ENCODE measurements at regions not wholly inside any gene's neighbourhood (a gene's known extent, or its start where the extent isn't known, plus 50 kb on each side); places are given as distances from the start of the nearest gene placed in this dataset.

- TF ChIP-seq CTCF (IDR thresholded peaks at IDR 0.05; ENCODE audit: borderline replicate concordance, extremely low read depth, insufficient read depth), result no peak
- Histone ChIP-seq H3K9ac (ENCODE audit: low read length in 3 of 3) (no peak overlapping the region), H3K27me3 (ENCODE audit: control insufficient read depth, insufficient read depth, low read length) (no peaks in the 10 kb centered on the region), H3K4me3 (ENCODE audit: low read length in 3 of 3) (no peak overlapping the region), H3K9me3 (ENCODE audit: control insufficient read depth in 2 of 3, insufficient read depth in 1 of 3, low read length in 3 of 3) (no peaks in the 10 kb centered on the region), H3K4me1 (ENCODE audit: control insufficient read depth in 2 of 3, insufficient read depth in 2 of 3, low read depth in 1 of 3, low read length in 3 of 3) (no peaks in the 10 kb centered on the region), H3K27ac (ENCODE audit: low read depth in 2 of 2, low read length in 2 of 2) (no peak overlapping the region), H3K36me3 (ENCODE audit: control insufficient read depth in 2 of 3, insufficient read depth in 3 of 3, low read length in 3 of 3) (no peaks in the 10 kb centered on the region)
- DNase-seq (no peak), FAIRE-seq (no peak)
- intact Hi-C loops (cut with DNase I), result no loop called here
Measured at GRCh38 chr4:57424232-57424897, 314.2 kb upstream of the IGFBP7 start.

GRCh38 chr4:57418133-57418532, 307.9 kb upstream of the IGFBP7 start:
- no peaks in the 10 kb centered on the region for H3K36me3 ChIP-seq (ENCODE audit: control insufficient read depth in 2 of 3, insufficient read depth in 3 of 3, low read length in 3 of 3)
- H3K9me3 ChIP-seq (ENCODE audit: control insufficient read depth in 2 of 3, insufficient read depth in 1 of 3, low read length in 3 of 3), result no peaks in the 10 kb centered on the region
- H3K9ac ChIP-seq (ENCODE audit: low read length in 3 of 3), result no peak overlapping the region
- H3K4me1 ChIP-seq (ENCODE audit: control insufficient read depth in 2 of 3, insufficient read depth in 2 of 3, low read depth in 1 of 3, low read length in 3 of 3), result no peaks in the 10 kb centered on the region
- no peak for TF ChIP-seq CTCF (IDR thresholded peaks at IDR 0.05; ENCODE audit: borderline replicate concordance, extremely low read depth, insufficient read depth)
- FAIRE-seq (no peak), DNase-seq (no peak)
- H3K27ac ChIP-seq (ENCODE audit: low read depth in 2 of 2, low read length in 2 of 2), result no peak overlapping the region
- no peaks in the 10 kb centered on the region for H3K27me3 ChIP-seq (ENCODE audit: control insufficient read depth, insufficient read depth, low read length)
- intact Hi-C loops (cut with DNase I), result no loop called here
- H3K4me3 ChIP-seq (ENCODE audit: low read length in 3 of 3), result no peak overlapping the region

- no peak overlapping the region for H3K4me3 ChIP-seq (ENCODE audit: low read length in 3 of 3)
- FAIRE-seq, result no peak
- intact Hi-C loops (cut with DNase I), result no loop called here
Measured at GRCh38 chr4:57412259-57413054, 302.3 kb upstream of the IGFBP7 start.

More at GRCh38 chr4:57412259-57413054, 302.3 kb upstream of the IGFBP7 start:
- no peak for TF ChIP-seq CTCF (IDR thresholded peaks at IDR 0.05; ENCODE audit: borderline replicate concordance, extremely low read depth, insufficient read depth)
- DNase-seq, result peak in 1 of 5 donors; percentile 22
- H3K36me3 ChIP-seq (ENCODE audit: control insufficient read depth in 2 of 3, insufficient read depth in 3 of 3, low read length in 3 of 3), result no peaks in the 10 kb centered on the region
- H3K4me1 ChIP-seq (ENCODE audit: control insufficient read depth in 2 of 3, insufficient read depth in 2 of 3, low read depth in 1 of 3, low read length in 3 of 3), result no peaks in the 10 kb centered on the region
- H3K9ac ChIP-seq (ENCODE audit: low read length in 3 of 3), result no peak overlapping the region
- no peaks in the 10 kb centered on the region for H3K27me3 ChIP-seq (ENCODE audit: control insufficient read depth, insufficient read depth, low read length)
- H3K27ac ChIP-seq (ENCODE audit: low read depth in 2 of 2, low read length in 2 of 2), result no peak overlapping the region
- H3K9me3 ChIP-seq (ENCODE audit: control insufficient read depth in 2 of 3, insufficient read depth in 1 of 3, low read length in 3 of 3), result no peaks in the 10 kb centered on the region

Measured in kidney (tissue), 13 donors.